Endothelial cell of umbilical vein (primary cell): ENCODE measurements at regions not wholly inside any gene's neighbourhood (a gene's known extent, or its start where the extent isn't known, plus 50 kb on each side); places are given as distances from the start of the nearest gene placed in this dataset.

Experiments
- CTCF ChIP-seq, 2 donors: IDR thresholded peaks; 1 replicate in 1 of 2; 2 replicates in 1 of 2; pipeline ENCODE4 v1.5.1; 2011; ENCODE audit warnings: low read length in 2 of 2, mild to moderate bottlenecking in 2 of 2, moderate library complexity in 2 of 2, control low read depth in 1 of 2, inconsistent platforms in 1 of 2, low read depth in 1 of 2; ENCODE audit not compliant: insufficient read depth in 1 of 2; ENCODE audit errors: extremely low read depth in 1 of 2
- MAX ChIP-seq: IDR thresholded peaks from 2 replicates; pipeline ENCODE4 v1.6.1; 2011; ENCODE audit not compliant: insufficient read depth, insufficient read length
- POLR2A ChIP-seq: IDR thresholded peaks from 2 replicates; pipeline ENCODE4 v1.6.1; 2012; ENCODE audit warnings: low read depth, mild to moderate bottlenecking, control low read depth, low read length
- POLR2AphosphoS5 ChIP-seq: IDR thresholded peaks from 2 replicates; pipeline ENCODE4 v1.6.1; 2012; ENCODE audit warnings: low read depth, mild to moderate bottlenecking, control low read depth, low read length, moderate library complexity; ENCODE audit not compliant: insufficient read depth

GRCh38 chrX:28311466-28311865 is 275.8 kb upstream of the IL1RAPL1 start:
- TF ChIP-seq CTCF (IDR thresholded peaks at IDR 0.05; ENCODE audit: extremely low read depth in 1 of 2, insufficient read depth in 1 of 2, low read depth in 1 of 2, low read length in 2 of 2) (no peak), MAX (no peak), POLR2A (no peak), POLR2AphosphoS5 (no peak)
